Stomach (tissue), 4 donors: ENCODE measurements at regions not wholly inside any gene's neighbourhood (a gene's known extent, or its start where the extent isn't known, plus 50 kb on each side); places are given as distances from the start of the nearest gene placed in this dataset.

Experiments
- CTCF ChIP-seq, 7 experiments: fragments of 450-650 bp in 4 of 7; fragments of 200-600 bp in 3 of 7; sonication (generic) in 3 of 7; IDR thresholded peaks; one replicate each; pipeline ENCODE4 v1.5.1; 2016 to 2019; ENCODE audit warnings: antibody characterized with exemption in 7 of 7, control low read depth in 2 of 7, mild to moderate bottlenecking in 1 of 7
- EP300 ChIP-seq: sonication (generic); formaldehyde crosslinking; IDR thresholded peaks from one replicate; pipeline ENCODE4 v1.6.1; 2017; ENCODE audit warnings: antibody characterized with exemption

- TF ChIP-seq CTCF (IDR thresholded peaks at IDR 0.05) (no peak), EP300 (no peak)
Observed at GRCh38 chrX:2609431-2610238, 81.5 kb upstream of the CD99 start.
